WTC11 (cell line): ENCODE measurements at regions not wholly inside any gene's neighbourhood (a gene's known extent, or its start where the extent isn't known, plus 50 kb on each side); places are given as distances from the start of the nearest gene placed in this dataset.

Experiments
- ATAC-seq: fragments of 200-7000 bp; cut with Tn5 transposase; 2 replicates; pipeline ENCODE4 v1.10.0; 2021; ENCODE audit warnings: mild to moderate bottlenecking, moderate library complexity
- CTCF ChIA-PET: fragments of 300-600 bp; sonication (Branson Sonifier 250); formaldehyde crosslinking; loops from one replicate; lab custom pipeline; 2021; ENCODE audit warnings: antibody characterized with exemption; lab: Charles Lee
- POLR2A ChIA-PET: fragments of 350-600 bp; sonication (Branson Sonifier 250); formaldehyde crosslinking; loops from one replicate; lab custom pipeline; 2021; ENCODE audit warnings: antibody characterized with exemption; lab: Charles Lee
- DNase-seq: peaks from one replicate; pipeline ENCODE4 v3.0.0; 2021; ENCODE audit warnings: low spot score
- H3K27ac Mint-ChIP-seq: 2 replicates; pipeline ENCODE4 v1.8.0; 2021; ENCODE audit warnings: mixed read lengths
- H3K27me3 Mint-ChIP-seq: 2 replicates; pipeline ENCODE4 v1.8.0; 2021; ENCODE audit warnings: low read depth, mild to moderate bottlenecking, moderate library complexity, mixed read lengths
- H3K36me3 Mint-ChIP-seq: 2 replicates; pipeline ENCODE4 v1.8.0; 2021; ENCODE audit warnings: mixed read lengths
- H3K4me1 Mint-ChIP-seq: 2 replicates; pipeline ENCODE4 v1.8.0; 2022; ENCODE audit warnings: mixed read lengths
- H3K4me3 Mint-ChIP-seq: 2 replicates; pipeline ENCODE4 v1.8.0; 2021; ENCODE audit warnings: mild to moderate bottlenecking, moderate library complexity, mixed read lengths
- H3K9me3 Mint-ChIP-seq: 2 replicates; pipeline ENCODE4 v1.8.0; 2021; ENCODE audit warnings: mixed read lengths
- CBFB ChIP-seq: sonication (generic); formaldehyde crosslinking; IDR thresholded peaks from 2 replicates; pipeline ENCODE4 v1.8.1; 2022; ENCODE audit warnings: mild to moderate bottlenecking, low read depth, missing genetic modification reagents
- CREM ChIP-seq: sonication (generic); formaldehyde crosslinking; IDR thresholded peaks from 2 replicates; pipeline ENCODE4 v1.8.1; 2022; ENCODE audit warnings: mild to moderate bottlenecking, missing genetic modification reagents, moderate library complexity
- FOXJ3 ChIP-seq: sonication (generic); formaldehyde crosslinking; IDR thresholded peaks from 2 replicates; pipeline ENCODE4 v1.9.0; 2021; ENCODE audit warnings: missing genetic modification reagents, mild to moderate bottlenecking, borderline replicate concordance
- FOXP1 ChIP-seq: sonication (generic); formaldehyde crosslinking; IDR thresholded peaks from 2 replicates; pipeline ENCODE4 v1.8.0; 2022; ENCODE audit warnings: missing genetic modification reagents, mild to moderate bottlenecking, moderate library complexity, borderline replicate concordance
- MXD4 ChIP-seq: fragments of 250-450 bp; sonication (Bioruptor Pico); IDR thresholded peaks from 2 replicates; pipeline ENCODE4 v1.8.0; 2021; ENCODE audit warnings: mild to moderate bottlenecking, moderate library complexity, borderline replicate concordance
- PRRX2 ChIP-seq: fragments of 250-450 bp; sonication (Bioruptor Pico); IDR thresholded peaks from 2 replicates; pipeline ENCODE4 v1.8.0; 2021; ENCODE audit warnings: mild to moderate bottlenecking
- SMAD3 ChIP-seq: sonication (generic); formaldehyde crosslinking; IDR thresholded peaks from 2 replicates; pipeline ENCODE4 v1.8.0; 2022; ENCODE audit warnings: missing genetic modification reagents, mild to moderate bottlenecking, borderline replicate concordance
- SOX15 ChIP-seq: fragments of 250-450 bp; sonication (Bioruptor Pico); IDR thresholded peaks from 2 replicates; pipeline ENCODE4 v1.9.0; 2021; ENCODE audit warnings: mild to moderate bottlenecking
- TEAD1 ChIP-seq: sonication (generic); formaldehyde crosslinking; IDR thresholded peaks from 2 replicates; pipeline ENCODE4 v1.8.0; 2022; ENCODE audit warnings: mild to moderate bottlenecking, missing genetic modification reagents
- TEAD4 ChIP-seq: sonication (generic); formaldehyde crosslinking; IDR thresholded peaks from 2 replicates; pipeline ENCODE4 v1.8.0; 2022; ENCODE audit warnings: mild to moderate bottlenecking, missing genetic modification reagents
- TP53 ChIP-seq: sonication (generic); formaldehyde crosslinking; IDR thresholded peaks from 2 replicates; pipeline ENCODE4 v1.8.1; 2023; ENCODE audit warnings: mild to moderate bottlenecking, missing genetic modification reagents
- ZBTB21 ChIP-seq: sonication (generic); formaldehyde crosslinking; IDR thresholded peaks from 2 replicates; pipeline ENCODE4 v1.8.1; 2023; ENCODE audit warnings: mild to moderate bottlenecking, missing genetic modification reagents, borderline replicate concordance
- ZNF263 ChIP-seq: sonication (generic); formaldehyde crosslinking; IDR thresholded peaks from 2 replicates; pipeline ENCODE4 v1.8.1; 2022; ENCODE audit warnings: low read depth, mild to moderate bottlenecking, moderate library complexity, missing genetic modification reagents
- ZNF396 ChIP-seq: fragments of 250-450 bp; sonication (Bioruptor Pico); IDR thresholded peaks from 2 replicates; pipeline ENCODE4 v1.8.0; 2021; ENCODE audit warnings: mild to moderate bottlenecking, moderate library complexity, borderline replicate concordance
- ZNF671 ChIP-seq: fragments of 250-450 bp; sonication (Bioruptor Pico); IDR thresholded peaks from 2 replicates; pipeline ENCODE4 v1.8.0; 2021; ENCODE audit warnings: mild to moderate bottlenecking
- TF ChIP-seq, protein P1 (sequence below): fragments of 250-450 bp; sonication (Bioruptor Pico); IDR thresholded peaks from 2 replicates; pipeline ENCODE4 v1.9.0; 2021; ENCODE audit warnings: mild to moderate bottlenecking
- TF ChIP-seq, protein P2 (sequence below): sonication (generic); formaldehyde crosslinking; IDR thresholded peaks from 2 replicates; pipeline ENCODE4 v1.8.1; 2022; ENCODE audit warnings: mild to moderate bottlenecking, missing genetic modification reagents, moderate library complexity, borderline replicate concordance
- TF ChIP-seq, protein P3 (sequence below): fragments of 250-450 bp; sonication (Bioruptor Pico); IDR thresholded peaks from 2 replicates; pipeline ENCODE4 v1.8.0; 2021; ENCODE audit warnings: mild to moderate bottlenecking
- TF ChIP-seq, protein P4 (sequence below): sonication (generic); formaldehyde crosslinking; IDR thresholded peaks from 2 replicates; pipeline ENCODE4 v1.8.0; 2022; ENCODE audit warnings: mild to moderate bottlenecking, missing genetic modification reagents
- TF ChIP-seq, protein P5 (sequence below): sonication (generic); formaldehyde crosslinking; IDR thresholded peaks from 2 replicates; pipeline ENCODE4 v1.8.1; 2023; ENCODE audit warnings: mild to moderate bottlenecking, missing genetic modification reagents
- TF ChIP-seq, protein P6 (sequence below): sonication (generic); formaldehyde crosslinking; IDR thresholded peaks from 2 replicates; pipeline ENCODE4 v1.8.0; 2023; ENCODE audit warnings: missing genetic modification reagents

DNA sequence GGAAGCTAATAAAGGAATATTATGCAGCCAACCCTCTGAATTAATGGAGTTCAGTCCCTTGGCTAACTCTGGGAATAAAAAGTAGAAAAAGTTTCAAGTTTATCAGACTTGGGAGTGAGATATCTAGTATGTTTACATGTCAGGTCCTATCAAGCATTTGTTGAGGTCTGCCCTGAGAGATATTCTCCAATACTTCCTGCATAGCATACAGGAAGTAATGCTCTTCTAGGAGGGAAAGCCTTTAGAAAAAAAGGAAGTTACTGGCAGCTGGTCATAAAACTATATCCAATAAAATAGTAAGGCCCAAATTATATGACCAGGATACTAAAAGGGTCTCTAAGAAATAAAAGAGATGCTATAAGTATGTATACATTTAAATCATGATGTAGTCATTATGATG lies 594.1 kb upstream of the FTMT start:
- H3K36me3 Mint-ChIP-seq: no peaks in the 10 kb centered on the region

DNA sequence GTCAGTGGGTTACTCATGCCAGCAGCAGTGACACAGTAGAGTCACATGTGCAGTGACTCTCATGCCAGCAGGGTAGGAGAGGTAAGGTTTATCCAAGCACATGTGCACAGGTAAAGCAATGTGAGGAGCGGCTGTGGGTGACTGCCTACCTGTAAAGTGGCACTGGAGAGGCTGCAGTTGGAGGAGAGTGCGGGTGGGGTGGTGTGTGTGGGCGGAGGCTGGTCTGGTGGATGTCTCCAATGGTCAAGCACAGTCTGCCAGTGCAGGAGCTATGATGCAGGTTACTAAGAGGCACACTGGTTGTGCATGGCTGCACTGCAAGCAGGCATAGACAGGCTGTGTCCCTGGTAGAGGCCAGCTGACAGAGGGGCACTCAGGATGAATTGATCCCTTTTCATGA lies 588.2 kb upstream of the FTMT start:
- ChIA-PET POLR2A (no interaction called here), CTCF (no interaction called here)
- no peak for ATAC-seq
- Mint-ChIP-seq H3K9me3 (no peaks in the 10 kb centered on the region), H3K36me3 (no peaks in the 10 kb centered on the region), H3K4me3 (no peak overlapping the region), H3K27me3 (no peaks in the 10 kb centered on the region; the same call in 1 of the 2 replicates), H3K27ac (no peak overlapping the region), H3K4me1 (no peaks in the 10 kb centered on the region)
- no peak for DNase-seq
- no peak for TF ChIP-seq TP53
- no peak for TF ChIP-seq SOX15 (CRISPR knock-in tag)
- TF ChIP-seq TEAD4 (CRISPR knock-in tag): no peak
- no peak for TF ChIP-seq CREM (CRISPR knock-in tag)
- no peak for TF ChIP-seq MXD4 (CRISPR knock-in tag)

More for the DNA sequence above, 594.1 kb upstream of the FTMT start:
- Mint-ChIP-seq H3K27ac (no peak overlapping the region), H3K4me1 (no peaks in the 10 kb centered on the region), H3K9me3 (no peaks in the 10 kb centered on the region), H3K27me3 (no peaks in the 10 kb centered on the region), H3K4me3 (no peak overlapping the region)
- DNase-seq (no peak), ATAC-seq (no peak)
- no peak for TF ChIP-seq ZNF671 (CRISPR knock-in tag)
- TF ChIP-seq, protein P1, sequence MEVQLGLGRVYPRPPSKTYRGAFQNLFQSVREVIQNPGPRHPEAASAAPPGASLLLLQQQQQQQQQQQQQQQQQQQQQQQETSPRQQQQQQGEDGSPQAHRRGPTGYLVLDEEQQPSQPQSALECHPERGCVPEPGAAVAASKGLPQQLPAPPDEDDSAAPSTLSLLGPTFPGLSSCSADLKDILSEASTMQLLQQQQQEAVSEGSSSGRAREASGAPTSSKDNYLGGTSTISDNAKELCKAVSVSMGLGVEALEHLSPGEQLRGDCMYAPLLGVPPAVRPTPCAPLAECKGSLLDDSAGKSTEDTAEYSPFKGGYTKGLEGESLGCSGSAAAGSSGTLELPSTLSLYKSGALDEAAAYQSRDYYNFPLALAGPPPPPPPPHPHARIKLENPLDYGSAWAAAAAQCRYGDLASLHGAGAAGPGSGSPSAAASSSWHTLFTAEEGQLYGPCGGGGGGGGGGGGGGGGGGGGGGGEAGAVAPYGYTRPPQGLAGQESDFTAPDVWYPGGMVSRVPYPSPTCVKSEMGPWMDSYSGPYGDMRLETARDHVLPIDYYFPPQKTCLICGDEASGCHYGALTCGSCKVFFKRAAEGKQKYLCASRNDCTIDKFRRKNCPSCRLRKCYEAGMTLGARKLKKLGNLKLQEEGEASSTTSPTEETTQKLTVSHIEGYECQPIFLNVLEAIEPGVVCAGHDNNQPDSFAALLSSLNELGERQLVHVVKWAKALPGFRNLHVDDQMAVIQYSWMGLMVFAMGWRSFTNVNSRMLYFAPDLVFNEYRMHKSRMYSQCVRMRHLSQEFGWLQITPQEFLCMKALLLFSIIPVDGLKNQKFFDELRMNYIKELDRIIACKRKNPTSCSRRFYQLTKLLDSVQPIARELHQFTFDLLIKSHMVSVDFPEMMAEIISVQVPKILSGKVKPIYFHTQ (CRISPR knock-in tag): no peak
- no peak for TF ChIP-seq PRRX2 (CRISPR knock-in tag)
- no peak for TF ChIP-seq CBFB
- no peak for TF ChIP-seq FOXJ3 (CRISPR knock-in tag)
- TF ChIP-seq ZBTB21: no peak
- no peak for TF ChIP-seq ZNF396 (CRISPR knock-in tag)
- TF ChIP-seq, protein P2, sequence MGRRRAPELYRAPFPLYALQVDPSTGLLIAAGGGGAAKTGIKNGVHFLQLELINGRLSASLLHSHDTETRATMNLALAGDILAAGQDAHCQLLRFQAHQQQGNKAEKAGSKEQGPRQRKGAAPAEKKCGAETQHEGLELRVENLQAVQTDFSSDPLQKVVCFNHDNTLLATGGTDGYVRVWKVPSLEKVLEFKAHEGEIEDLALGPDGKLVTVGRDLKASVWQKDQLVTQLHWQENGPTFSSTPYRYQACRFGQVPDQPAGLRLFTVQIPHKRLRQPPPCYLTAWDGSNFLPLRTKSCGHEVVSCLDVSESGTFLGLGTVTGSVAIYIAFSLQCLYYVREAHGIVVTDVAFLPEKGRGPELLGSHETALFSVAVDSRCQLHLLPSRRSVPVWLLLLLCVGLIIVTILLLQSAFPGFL (CRISPR knock-in tag): no peak
- no peak for TF ChIP-seq TEAD4 (CRISPR knock-in tag)
- TF ChIP-seq SMAD3 (CRISPR knock-in tag): no peak
- TF ChIP-seq, protein P3, sequence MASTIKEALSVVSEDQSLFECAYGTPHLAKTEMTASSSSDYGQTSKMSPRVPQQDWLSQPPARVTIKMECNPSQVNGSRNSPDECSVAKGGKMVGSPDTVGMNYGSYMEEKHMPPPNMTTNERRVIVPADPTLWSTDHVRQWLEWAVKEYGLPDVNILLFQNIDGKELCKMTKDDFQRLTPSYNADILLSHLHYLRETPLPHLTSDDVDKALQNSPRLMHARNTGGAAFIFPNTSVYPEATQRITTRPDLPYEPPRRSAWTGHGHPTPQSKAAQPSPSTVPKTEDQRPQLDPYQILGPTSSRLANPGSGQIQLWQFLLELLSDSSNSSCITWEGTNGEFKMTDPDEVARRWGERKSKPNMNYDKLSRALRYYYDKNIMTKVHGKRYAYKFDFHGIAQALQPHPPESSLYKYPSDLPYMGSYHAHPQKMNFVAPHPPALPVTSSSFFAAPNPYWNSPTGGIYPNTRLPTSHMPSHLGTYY: no peak
- CTCF ChIA-PET: no interaction called here
- POLR2A ChIA-PET: no interaction called here

DNA sequence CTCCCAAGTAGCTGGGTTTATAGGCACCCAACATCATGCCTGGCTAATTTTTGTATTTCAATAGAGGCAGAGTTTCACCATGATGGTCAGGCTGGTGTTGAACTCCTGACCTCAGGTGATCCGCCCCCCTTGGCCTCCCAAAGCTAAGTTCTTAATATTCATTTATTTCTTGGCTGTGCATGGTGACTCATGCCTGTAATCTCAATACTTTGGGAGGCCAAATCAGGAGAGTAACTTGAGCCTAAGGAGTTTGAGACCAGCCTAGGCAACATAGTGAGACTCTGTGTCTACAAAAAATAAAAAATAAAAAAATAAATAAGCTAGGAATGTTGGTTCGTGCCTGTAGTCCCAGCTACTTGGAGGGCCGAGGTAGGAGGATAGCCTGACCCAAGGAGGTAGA lies 587.1 kb upstream of the FTMT start:
- no peaks in the 10 kb centered on the region for H3K4me1 Mint-ChIP-seq
- H3K4me3 Mint-ChIP-seq: no peak overlapping the region
- TF ChIP-seq ZNF263 (CRISPR knock-in tag) (no peak), FOXP1 (CRISPR knock-in tag) (no peak), TP53 (no peak), TEAD1 (CRISPR knock-in tag) (no peak), ZBTB21 (no peak)
- TF ChIP-seq, protein P4, sequence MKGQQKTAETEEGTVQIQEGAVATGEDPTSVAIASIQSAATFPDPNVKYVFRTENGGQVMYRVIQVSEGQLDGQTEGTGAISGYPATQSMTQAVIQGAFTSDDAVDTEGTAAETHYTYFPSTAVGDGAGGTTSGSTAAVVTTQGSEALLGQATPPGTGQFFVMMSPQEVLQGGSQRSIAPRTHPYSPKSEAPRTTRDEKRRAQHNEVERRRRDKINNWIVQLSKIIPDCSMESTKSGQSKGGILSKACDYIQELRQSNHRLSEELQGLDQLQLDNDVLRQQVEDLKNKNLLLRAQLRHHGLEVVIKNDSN: no peak
- TF ChIP-seq, protein P5, sequence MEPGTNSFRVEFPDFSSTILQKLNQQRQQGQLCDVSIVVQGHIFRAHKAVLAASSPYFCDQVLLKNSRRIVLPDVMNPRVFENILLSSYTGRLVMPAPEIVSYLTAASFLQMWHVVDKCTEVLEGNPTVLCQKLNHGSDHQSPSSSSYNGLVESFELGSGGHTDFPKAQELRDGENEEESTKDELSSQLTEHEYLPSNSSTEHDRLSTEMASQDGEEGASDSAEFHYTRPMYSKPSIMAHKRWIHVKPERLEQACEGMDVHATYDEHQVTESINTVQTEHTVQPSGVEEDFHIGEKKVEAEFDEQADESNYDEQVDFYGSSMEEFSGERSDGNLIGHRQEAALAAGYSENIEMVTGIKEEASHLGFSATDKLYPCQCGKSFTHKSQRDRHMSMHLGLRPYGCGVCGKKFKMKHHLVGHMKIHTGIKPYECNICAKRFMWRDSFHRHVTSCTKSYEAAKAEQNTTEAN: no peak
- TF ChIP-seq, protein P6, sequence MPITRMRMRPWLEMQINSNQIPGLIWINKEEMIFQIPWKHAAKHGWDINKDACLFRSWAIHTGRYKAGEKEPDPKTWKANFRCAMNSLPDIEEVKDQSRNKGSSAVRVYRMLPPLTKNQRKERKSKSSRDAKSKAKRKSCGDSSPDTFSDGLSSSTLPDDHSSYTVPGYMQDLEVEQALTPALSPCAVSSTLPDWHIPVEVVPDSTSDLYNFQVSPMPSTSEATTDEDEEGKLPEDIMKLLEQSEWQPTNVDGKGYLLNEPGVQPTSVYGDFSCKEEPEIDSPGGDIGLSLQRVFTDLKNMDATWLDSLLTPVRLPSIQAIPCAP: no peak
- ChIA-PET CTCF (no interaction called here), POLR2A (no interaction called here)
- DNase-seq: no peak
- H3K27ac Mint-ChIP-seq: no peak overlapping the region
- no peaks in the 10 kb centered on the region for H3K9me3 Mint-ChIP-seq
- no peaks in the 10 kb centered on the region for H3K36me3 Mint-ChIP-seq
- no peak for ATAC-seq
- H3K27me3 Mint-ChIP-seq: no peaks in the 10 kb centered on the region; the same call in 1 of the 2 replicates
